Neural cell (in vitro differentiated cells): ENCODE measurements at regions not wholly inside any gene's neighbourhood (a gene's known extent, or its start where the extent isn't known, plus 50 kb on each side); places are given as distances from the start of the nearest gene placed in this dataset.

Source experiments
- H2AFZ ChIP-seq: fragments of 200-600, 300-800 bp; sonication (generic), shearing (Covaris generic); 2 replicates; pipeline ENCODE4 v1.6.0; 2014; ENCODE audit warnings: low read depth, mild to moderate bottlenecking, antibody characterized with exemption, low read length, moderate library complexity
- H3F3A ChIP-seq: fragments of 200-600 bp; shearing (Covaris generic); 2 replicates; pipeline ENCODE4 v1.6.1; 2016; ENCODE audit warnings: mild to moderate bottlenecking, moderate library complexity, mixed read lengths, antibody characterized with exemption, low read length; ENCODE audit not compliant: insufficient read depth, poor library complexity, severe bottlenecking
- H3K27ac ChIP-seq: fragments of 200-600, 300-800 bp; sonication (generic), shearing (Covaris generic); 2 replicates; pipeline ENCODE4 v1.5.1; 2014; ENCODE audit warnings: mild to moderate bottlenecking, low read length, moderate library complexity
- H3K27me3 ChIP-seq: fragments of 300-800, 200-600 bp; sonication (generic), shearing (Covaris generic); 2 replicates; pipeline ENCODE4 v1.6.0; 2014; ENCODE audit warnings: mild to moderate bottlenecking, low read depth, low read length, moderate library complexity; ENCODE audit not compliant: insufficient read depth
- H3K36me3 ChIP-seq: fragments of 300-800, 200-600 bp; sonication (generic), shearing (Covaris generic); 2 replicates; pipeline ENCODE4 v1.5.1; 2014; ENCODE audit warnings: mild to moderate bottlenecking, antibody characterized with exemption, low read length, moderate library complexity; ENCODE audit not compliant: insufficient read depth
- H3K4me2 ChIP-seq: fragments of 300-800, 200-600 bp; sonication (generic), shearing (Covaris generic); 2 replicates; pipeline ENCODE4 v1.6.0; 2014; ENCODE audit warnings: mild to moderate bottlenecking, low read length
- H3K4me3 ChIP-seq: fragments of 300-800, 200-600 bp; sonication (generic), shearing (Covaris generic); 2 replicates; pipeline ENCODE4 v1.5.1; 2014; ENCODE audit warnings: mild to moderate bottlenecking, low read length, moderate library complexity
- H3K79me2 ChIP-seq: fragments of 200-600 bp; shearing (Covaris generic); replicated peaks from 2 replicates; pipeline ENCODE4 v1.6.0; 2014; ENCODE audit warnings: mild to moderate bottlenecking, low read length, moderate library complexity; ENCODE audit not compliant: insufficient read depth
- H3K9ac ChIP-seq: fragments of 300-800, 200-600 bp; sonication (generic), shearing (Covaris generic); 2 replicates; pipeline ENCODE4 v1.6.1; 2016; ENCODE audit warnings: mild to moderate bottlenecking, low read length, mixed read lengths
- H3K9me2 ChIP-seq: fragments of 200-600 bp; shearing (Covaris generic); 2 replicates; pipeline ENCODE4 v1.6.1; 2016; ENCODE audit warnings: mild to moderate bottlenecking, low read length, mixed read lengths; ENCODE audit not compliant: insufficient read depth
- H3K9me3 ChIP-seq: fragments of 200-600, 300-800 bp; sonication (generic), shearing (Covaris generic); 2 replicates; pipeline ENCODE4 v1.6.1; 2016; ENCODE audit warnings: mild to moderate bottlenecking, mixed run types, low read length, moderate library complexity, mixed read lengths
- H4K20me1 ChIP-seq: fragments of 200-600 bp; shearing (Covaris generic); 2 replicates; pipeline ENCODE4 v1.6.1; 2016; ENCODE audit warnings: mild to moderate bottlenecking, mixed run types; ENCODE audit not compliant: insufficient read depth
- CTCF ChIP-seq: fragments of 450-650 bp; IDR thresholded peaks from 2 replicates; pipeline ENCODE4 v1.5.1; 2014; ENCODE audit warnings: antibody characterized with exemption, mild to moderate bottlenecking, moderate library complexity; ENCODE audit not compliant: poor library complexity, severe bottlenecking
- EP300 ChIP-seq: fragments of 450-650 bp; conservative IDR thresholded peaks from 2 replicates; pipeline ENCODE4 v1.6.1; 2014; ENCODE audit warnings: antibody characterized with exemption, mild to moderate bottlenecking, moderate library complexity; ENCODE audit not compliant: poor library complexity, severe bottlenecking
- EZH2 ChIP-seq: fragments of 200-600, 300-800 bp; shearing (Covaris generic), sonication (generic); IDR thresholded peaks from 2 replicates; pipeline ENCODE4 v1.6.1; 2014; ENCODE audit warnings: antibody characterized with exemption, low read length, borderline replicate concordance, mild to moderate bottlenecking; ENCODE audit not compliant: insufficient read depth, poor library complexity, severe bottlenecking
- MXI1 ChIP-seq: fragments of 450-650 bp; conservative IDR thresholded peaks from 2 replicates; pipeline ENCODE4 v1.6.1; 2014; ENCODE audit warnings: antibody characterized with exemption, mild to moderate bottlenecking; ENCODE audit not compliant: poor library complexity, severe bottlenecking
- POLR2AphosphoS5 ChIP-seq: IDR thresholded peaks from 2 replicates; pipeline ENCODE4 v1.6.1; 2012
- RAD21 ChIP-seq: fragments of 450-650 bp; conservative IDR thresholded peaks from 2 replicates; pipeline ENCODE4 v1.6.1; 2014; ENCODE audit warnings: antibody characterized with exemption, mild to moderate bottlenecking, moderate library complexity
- REST ChIP-seq: IDR thresholded peaks from 2 replicates; pipeline ENCODE4 v1.6.1; 2012; ENCODE audit warnings: borderline replicate concordance
- SMC3 ChIP-seq: fragments of 450-650 bp; conservative IDR thresholded peaks from 2 replicates; pipeline ENCODE4 v1.6.1; 2014; ENCODE audit warnings: antibody characterized with exemption, mild to moderate bottlenecking, moderate library complexity; ENCODE audit not compliant: poor library complexity
- TAF1 ChIP-seq: IDR thresholded peaks from 2 replicates; pipeline ENCODE4 v1.6.1; 2012; ENCODE audit warnings: low read depth

- no peaks in the 10 kb centered on the region for H3K79me2 ChIP-seq
- H3K27me3 ChIP-seq = no peaks in the 10 kb centered on the region
- H3K36me3 ChIP-seq = no peaks in the 10 kb centered on the region
- no peak overlapping the region for H3K27ac ChIP-seq
- no peaks in the 10 kb centered on the region for H3F3A ChIP-seq
- no peak overlapping the region for H3K9ac ChIP-seq
- no peak overlapping the region for H2AFZ ChIP-seq
- H3K4me2 ChIP-seq = no peak overlapping the region
- no peaks in the 10 kb centered on the region for H3K9me3 ChIP-seq
- no peaks in the 10 kb centered on the region for H4K20me1 ChIP-seq
- no peaks in the 10 kb centered on the region for H3K9me2 ChIP-seq
- TF ChIP-seq CTCF (no peak), POLR2AphosphoS5 (no peak), REST (no peak), MXI1 (no peak), EZH2 (no peak), RAD21 (no peak), EP300 (no peak), TAF1 (no peak), SMC3 (no peak)
- H3K4me3 ChIP-seq = no peak overlapping the region
Measured at GRCh38 chr9:74132986-74133385, 364.1 kb upstream of the RORB start.

GRCh38 chr9:74133921-74134320 is 363.2 kb upstream of the RORB start:
- H4K20me1 ChIP-seq = no peaks in the 10 kb centered on the region
- H3K79me2 ChIP-seq = no peaks in the 10 kb centered on the region
- no peak overlapping the region for H3K9ac ChIP-seq
- H3K9me3 ChIP-seq = no peaks in the 10 kb centered on the region
- H3F3A ChIP-seq = no peaks in the 10 kb centered on the region
- no peak overlapping the region for H3K27ac ChIP-seq
- H3K4me2 ChIP-seq = no peak overlapping the region
- H3K36me3 ChIP-seq = no peaks in the 10 kb centered on the region
- no peak overlapping the region for H3K4me3 ChIP-seq
- H3K27me3 ChIP-seq = no peaks in the 10 kb centered on the region
- no peak overlapping the region for H2AFZ ChIP-seq
- TF ChIP-seq CTCF = no peak
- no peak for TF ChIP-seq SMC3
- no peak for TF ChIP-seq MXI1
- no peak for TF ChIP-seq RAD21
- no peak for TF ChIP-seq POLR2AphosphoS5
- TF ChIP-seq TAF1 = no peak
- TF ChIP-seq EP300 = no peak
- no peak for TF ChIP-seq REST
- TF ChIP-seq EZH2 = no peak
- H3K9me2 ChIP-seq = no peaks in the 10 kb centered on the region
